ENCODE measurements at regions not wholly inside any gene's neighbourhood (a gene's known extent, or its start where the extent isn't known, plus 50 kb on each side); places are given as distances from the start of the nearest gene placed in this dataset.

GRCh38 chr17:72004611-72005331 is 116.0 kb upstream of the SOX9 start:
- no peak for TF ChIP-seq EZH2 (IDR thresholded peaks at IDR 0.05)
- no peak for TF ChIP-seq POLR2AphosphoS5 (IDR thresholded peaks at IDR 0.05; ENCODE audit: borderline replicate concordance, low read depth, low read length)
- no peak for TF ChIP-seq FOXP2 (optimal IDR thresholded peaks at IDR 0.05; ENCODE audit: control extremely low read depth, extremely low read length, insufficient read depth)
